ENCODE measurements at regions not wholly inside any gene's neighbourhood (a gene's known extent, or its start where the extent isn't known, plus 50 kb on each side); places are given as distances from the start of the nearest gene placed in this dataset.

GRCh38 chr2:12299431-12299830 is 417.3 kb upstream of the TRIB2 start:
- FAIRE-seq, result no peak

GRCh38 chr2:12300019-12300602 is 416.6 kb upstream of the TRIB2 start:
- FAIRE-seq, result no peak

- no peak for FAIRE-seq
Measured at GRCh38 chr2:12300927-12301326, 415.8 kb upstream of the TRIB2 start.

- FAIRE-seq, result no peak
Measured at GRCh38 chr2:12302140-12302539, 414.6 kb upstream of the TRIB2 start.

GRCh38 chr2:12302691-12303090 is 414.0 kb upstream of the TRIB2 start:
- FAIRE-seq, result no peak

- no peak for FAIRE-seq
Measured at GRCh38 chr2:12303181-12304030, 413.3 kb upstream of the TRIB2 start.

- FAIRE-seq, result no peak
Measured at GRCh38 chr2:12304564-12305171, 412.1 kb upstream of the TRIB2 start.

- no peak for FAIRE-seq
Measured at GRCh38 chr2:12305931-12306330, 410.8 kb upstream of the TRIB2 start.

GRCh38 chr2:12310399-12310798 is 406.3 kb upstream of the TRIB2 start:
- no peak for FAIRE-seq

GRCh38 chr2:12313445-12314126 is 403.1 kb upstream of the TRIB2 start:
- FAIRE-seq, result no peak

- FAIRE-seq, result no peak
Measured at GRCh38 chr2:12314127-12314760, 402.5 kb upstream of the TRIB2 start.

GRCh38 chr2:12315224-12315623 is 401.5 kb upstream of the TRIB2 start:
- no peak for FAIRE-seq

- FAIRE-seq, result no peak
Measured at GRCh38 chr2:12316476-12316875, 400.3 kb upstream of the TRIB2 start.

GRCh38 chr2:12317286-12317685 is 399.4 kb upstream of the TRIB2 start:
- FAIRE-seq, result no peak

GRCh38 chr2:12317814-12318426 is 398.8 kb upstream of the TRIB2 start:
- no peak for FAIRE-seq

GRCh38 chr2:12318427-12319057 is 398.2 kb upstream of the TRIB2 start:
- no peak for FAIRE-seq

- FAIRE-seq, result no peak
Measured at GRCh38 chr2:12320027-12320734, 396.6 kb upstream of the TRIB2 start.

GRCh38 chr2:12320991-12321641 is 395.6 kb upstream of the TRIB2 start:
- FAIRE-seq, result no peak

GRCh38 chr2:12321886-12322285 is 394.9 kb upstream of the TRIB2 start:
- no peak for FAIRE-seq

- no peak for FAIRE-seq
Measured at GRCh38 chr2:12325806-12326205, 390.9 kb upstream of the TRIB2 start.
